ENCODE measurements at regions not wholly inside any gene's neighbourhood (a gene's known extent, or its start where the extent isn't known, plus 50 kb on each side); places are given as distances from the start of the nearest gene placed in this dataset.

DNA sequence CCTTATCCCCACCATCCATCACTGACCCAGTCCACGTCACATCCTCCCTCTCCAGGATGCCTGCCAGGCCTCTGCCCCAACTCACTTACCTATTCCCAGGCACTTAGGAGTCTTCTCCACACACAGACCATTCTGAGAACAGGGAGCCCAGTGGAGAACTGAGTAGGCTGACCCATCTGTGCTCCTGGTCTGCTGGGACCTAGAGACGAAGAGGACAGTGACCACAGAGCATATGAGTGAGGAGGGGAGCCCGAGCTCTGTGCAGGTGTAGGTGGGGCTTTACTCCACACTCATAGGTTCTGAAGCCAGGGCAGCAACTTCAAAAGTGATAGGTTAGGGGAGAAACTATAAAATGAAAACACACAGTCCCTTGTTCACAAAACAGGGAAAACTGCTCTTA lies 130.0 kb downstream of the NDUFA10 start:
- H3K27me3 ChIP-seq (replicated peaks; ENCODE audit: insufficient read depth) = no peaks in the 10 kb centered on the region
- H3K4me3 ChIP-seq = no peak overlapping the region
- H3K27ac ChIP-seq = no peak overlapping the region
- no peak for DNase-seq (ENCODE audit: low spot score)
- intact Hi-C loops (cut with DNase I) = no loop called here
- no peaks in the 10 kb centered on the region for H3K36me3 ChIP-seq
- 76% methylated on average over 3 of the region's 3 CpGs for WGBS
- TF ChIP-seq POLR2A (IDR thresholded peaks at IDR 0.05) = no peak
- no peak for TF ChIP-seq POLR2AphosphoS5 (IDR thresholded peaks at IDR 0.05)
- TF ChIP-seq, protein P1, sequence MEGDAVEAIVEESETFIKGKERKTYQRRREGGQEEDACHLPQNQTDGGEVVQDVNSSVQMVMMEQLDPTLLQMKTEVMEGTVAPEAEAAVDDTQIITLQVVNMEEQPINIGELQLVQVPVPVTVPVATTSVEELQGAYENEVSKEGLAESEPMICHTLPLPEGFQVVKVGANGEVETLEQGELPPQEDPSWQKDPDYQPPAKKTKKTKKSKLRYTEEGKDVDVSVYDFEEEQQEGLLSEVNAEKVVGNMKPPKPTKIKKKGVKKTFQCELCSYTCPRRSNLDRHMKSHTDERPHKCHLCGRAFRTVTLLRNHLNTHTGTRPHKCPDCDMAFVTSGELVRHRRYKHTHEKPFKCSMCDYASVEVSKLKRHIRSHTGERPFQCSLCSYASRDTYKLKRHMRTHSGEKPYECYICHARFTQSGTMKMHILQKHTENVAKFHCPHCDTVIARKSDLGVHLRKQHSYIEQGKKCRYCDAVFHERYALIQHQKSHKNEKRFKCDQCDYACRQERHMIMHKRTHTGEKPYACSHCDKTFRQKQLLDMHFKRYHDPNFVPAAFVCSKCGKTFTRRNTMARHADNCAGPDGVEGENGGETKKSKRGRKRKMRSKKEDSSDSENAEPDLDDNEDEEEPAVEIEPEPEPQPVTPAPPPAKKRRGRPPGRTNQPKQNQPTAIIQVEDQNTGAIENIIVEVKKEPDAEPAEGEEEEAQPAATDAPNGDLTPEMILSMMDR (IDR thresholded peaks at IDR 0.05) = no peak
- H3K9me3 ChIP-seq = no peaks in the 10 kb centered on the region
- H3K4me1 ChIP-seq (replicated peaks) = no peaks in the 10 kb centered on the region

DNA sequence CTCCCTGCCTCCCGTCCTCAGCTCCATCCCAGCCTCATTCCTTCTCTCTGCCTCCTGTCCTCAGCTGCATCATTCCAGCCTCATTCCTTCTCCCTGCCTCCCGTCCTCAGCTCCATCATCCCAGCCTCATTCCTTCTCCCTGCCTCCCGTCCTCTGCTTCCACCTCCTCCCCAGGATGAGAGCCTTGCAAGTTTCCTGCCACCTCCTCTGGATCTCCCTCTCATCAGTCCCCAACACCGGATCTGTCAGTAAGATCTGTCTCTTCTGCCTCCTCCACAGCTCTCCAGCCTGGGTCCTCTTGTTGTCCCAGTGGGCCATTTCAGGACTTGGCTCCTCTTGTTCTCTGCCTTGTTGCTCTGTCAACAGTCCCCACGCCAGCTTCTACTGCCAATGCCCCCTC lies 130.9 kb downstream of the NDUFA10 start:
- TF ChIP-seq POLR2AphosphoS5 (IDR thresholded peaks at IDR 0.05) (no peak), POLR2A (IDR thresholded peaks at IDR 0.05) (no peak)
- TF ChIP-seq, protein P1 (IDR thresholded peaks at IDR 0.05) = no peak
- no peaks in the 10 kb centered on the region for H3K4me1 ChIP-seq (replicated peaks)
- 80% methylated on average over 5 of the region's 5 CpGs for WGBS
- no peaks in the 10 kb centered on the region for H3K36me3 ChIP-seq
- H3K9me3 ChIP-seq = no peaks in the 10 kb centered on the region
- intact Hi-C loops (cut with DNase I) = no loop called here
- no peak for DNase-seq (ENCODE audit: low spot score)
- H3K27me3 ChIP-seq (replicated peaks; ENCODE audit: insufficient read depth) = no peaks in the 10 kb centered on the region
- H3K4me3 ChIP-seq = no peak overlapping the region
- no peak overlapping the region for H3K27ac ChIP-seq

DNA sequence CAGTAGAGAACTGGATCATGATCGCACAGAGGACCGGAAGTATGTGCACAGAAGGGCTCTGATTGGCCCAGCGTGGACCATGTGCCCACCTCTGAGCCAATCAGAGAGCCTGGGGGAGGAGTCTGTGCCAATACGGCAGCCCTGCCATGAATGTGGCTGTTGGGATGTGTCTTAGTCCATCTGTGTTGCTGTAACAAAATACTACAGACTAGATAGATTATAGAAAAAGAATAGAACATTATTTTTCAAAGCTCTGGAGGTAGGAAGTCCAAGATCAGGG lies 132.0 kb downstream of the NDUFA10 start:
- DNase-seq (ENCODE audit: low spot score) = no peak
- H3K4me3 ChIP-seq = no peak overlapping the region
- no peaks in the 10 kb centered on the region for H3K36me3 ChIP-seq

DNA sequence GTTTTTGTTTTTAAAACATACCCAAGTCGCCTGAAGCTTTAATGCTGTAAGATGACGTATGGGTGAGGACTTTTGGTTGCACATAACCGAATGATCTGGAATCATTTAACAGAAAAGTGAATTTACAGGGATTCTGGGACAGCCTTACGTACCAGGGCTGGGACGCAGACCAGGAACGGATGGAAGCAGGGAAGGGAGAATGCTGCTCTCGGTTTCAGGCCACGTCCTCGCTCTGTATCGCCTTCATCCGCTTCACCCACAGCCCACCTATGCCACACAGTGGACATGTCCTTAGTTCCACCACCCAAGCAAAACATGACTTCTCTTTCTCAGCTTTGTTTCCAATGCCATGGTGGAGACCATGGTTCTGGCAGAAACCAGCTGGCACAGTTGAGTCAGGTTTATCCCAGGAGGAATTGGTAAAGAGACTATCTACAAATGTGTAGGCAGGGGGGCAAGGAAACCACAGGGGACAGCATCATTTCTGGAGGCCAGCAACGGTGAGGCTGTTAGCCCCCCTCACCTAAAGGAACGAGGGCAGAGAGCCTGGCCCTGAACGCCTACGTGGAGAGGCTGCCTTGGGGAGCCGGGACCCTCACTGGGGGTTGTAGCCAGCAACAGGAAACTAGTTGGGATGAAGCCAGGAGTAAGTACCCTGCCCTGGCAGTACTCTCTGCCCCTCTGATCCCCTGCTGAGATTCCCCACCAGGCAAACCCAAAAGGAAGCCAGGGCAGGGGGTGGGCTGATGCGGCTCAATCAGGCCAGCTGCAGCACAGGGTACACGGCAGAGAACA lies 132.5 kb downstream of the NDUFA10 start:
- H3K36me3 ChIP-seq = no peaks in the 10 kb centered on the region
- H3K27ac ChIP-seq = no peak overlapping the region
- TF ChIP-seq, protein P1 (IDR thresholded peaks at IDR 0.05) = no peak
- TF ChIP-seq POLR2AphosphoS5 (IDR thresholded peaks at IDR 0.05) (no peak), POLR2A (IDR thresholded peaks at IDR 0.05) (no peak)
- no peak for DNase-seq (ENCODE audit: low spot score)
- H3K4me3 ChIP-seq = no peak overlapping the region
- intact Hi-C loops (cut with DNase I) = no loop called here
- 88% methylated on average over 18 of the region's 18 CpGs for WGBS
- H3K27me3 ChIP-seq (replicated peaks; ENCODE audit: insufficient read depth) = no peaks in the 10 kb centered on the region
- H3K9me3 ChIP-seq = no peaks in the 10 kb centered on the region
- no peaks in the 10 kb centered on the region for H3K4me1 ChIP-seq (replicated peaks)

More for the DNA sequence above, 132.0 kb downstream of the NDUFA10 start:
- no peaks in the 10 kb centered on the region for H3K9me3 ChIP-seq
- no peaks in the 10 kb centered on the region for H3K27me3 ChIP-seq (replicated peaks; ENCODE audit: insufficient read depth)
- H3K27ac ChIP-seq = no peak overlapping the region
- no peaks in the 10 kb centered on the region for H3K4me1 ChIP-seq (replicated peaks)
- intact Hi-C loops (cut with DNase I) = no loop called here
- no peak for TF ChIP-seq POLR2AphosphoS5 (IDR thresholded peaks at IDR 0.05)
- WGBS = 81% methylated on average over 4 of the region's 4 CpGs

DNA sequence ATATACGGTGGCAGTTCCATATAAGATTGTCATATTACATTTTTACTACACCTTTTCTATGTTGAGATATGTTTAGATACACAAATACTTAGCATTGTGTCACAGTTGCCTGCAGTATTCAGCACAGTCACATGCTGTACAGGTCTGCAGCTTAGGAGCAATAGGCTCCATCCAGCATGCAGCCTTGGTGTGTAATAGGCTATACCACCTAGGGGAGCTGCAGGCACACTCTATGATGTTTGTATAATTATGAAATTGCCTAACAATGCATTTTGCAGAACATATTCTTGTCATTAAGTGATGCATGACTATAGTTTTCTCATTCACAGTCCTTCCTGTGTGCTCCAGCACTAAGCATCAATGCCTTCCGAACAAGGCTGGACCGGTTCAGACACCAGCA lies 133.4 kb downstream of the NDUFA10 start:
- intact Hi-C loops (cut with DNase I) = no loop called here
- H3K4me1 ChIP-seq (replicated peaks) = no peaks in the 10 kb centered on the region
- WGBS = 87% methylated on average over 3 of the region's 3 CpGs
- H3K27ac ChIP-seq = no peak overlapping the region
- no peaks in the 10 kb centered on the region for H3K9me3 ChIP-seq
- no peak for DNase-seq (ENCODE audit: low spot score)
- no peak overlapping the region for H3K4me3 ChIP-seq
- TF ChIP-seq POLR2AphosphoS5 (IDR thresholded peaks at IDR 0.05) = no peak
- no peak for TF ChIP-seq POLR2A (IDR thresholded peaks at IDR 0.05)
- no peaks in the 10 kb centered on the region for H3K36me3 ChIP-seq
- no peaks in the 10 kb centered on the region for H3K27me3 ChIP-seq (replicated peaks; ENCODE audit: insufficient read depth)

DNA sequence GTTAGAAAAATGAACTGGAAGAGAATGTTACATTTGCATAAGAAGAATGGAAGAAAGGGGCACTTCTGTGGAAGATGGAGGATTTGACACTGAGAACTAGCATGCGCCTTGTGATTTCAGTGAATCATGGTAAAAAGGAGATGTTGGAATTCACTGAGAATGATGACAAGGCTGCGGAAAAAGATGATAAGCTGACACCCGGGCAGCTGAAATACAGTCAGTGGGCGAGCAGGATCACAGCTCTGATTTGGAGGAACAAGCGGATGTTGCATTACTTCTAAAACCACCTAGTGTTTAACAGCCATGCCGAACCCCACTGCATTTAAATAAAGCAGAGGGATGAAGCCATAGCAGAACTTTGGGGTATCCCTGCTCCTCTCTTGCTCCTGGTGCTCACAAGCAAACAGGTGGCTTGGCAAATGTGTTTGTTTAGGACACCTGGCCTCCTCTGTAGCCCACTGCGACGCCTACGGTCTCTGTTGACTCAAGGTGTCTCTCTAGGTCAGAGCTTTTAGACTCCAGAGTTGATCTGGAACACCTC lies 134.9 kb downstream of the NDUFA10 start:
- Histone ChIP-seq H3K9me3 (no peaks in the 10 kb centered on the region), H3K36me3 (no peaks in the 10 kb centered on the region), H3K27me3 (replicated peaks; ENCODE audit: insufficient read depth) (no peaks in the 10 kb centered on the region), H3K4me1 (replicated peaks) (no peaks in the 10 kb centered on the region), H3K27ac (no peak overlapping the region), H3K4me3 (no peak overlapping the region)
- TF ChIP-seq POLR2AphosphoS5 (IDR thresholded peaks at IDR 0.05) (no peak), POLR2A (IDR thresholded peaks at IDR 0.05) (no peak)
- TF ChIP-seq, protein P1 (IDR thresholded peaks at IDR 0.05) = no peak
- intact Hi-C loops (cut with DNase I) = no loop called here
- WGBS = 75% methylated on average over 9 of the region's 9 CpGs
- DNase-seq (ENCODE audit: low spot score) = no peak
